ENCODE measurements at regions not wholly inside any gene's neighbourhood (a gene's known extent, or its start where the extent isn't known, plus 50 kb on each side); places are given as distances from the start of the nearest gene placed in this dataset.

GRCh38 chr9:73459817-73460216, 308.2 kb downstream of the ANXA1 start:
- no peaks in the 10 kb centered on the region for H3K4me1 ChIP-seq (ENCODE audit: insufficient read depth, low read length)
- Mint-ChIP-seq H3K4me1 (ENCODE audit: low read depth) (no peaks in the 10 kb centered on the region), H3K36me3 (ENCODE audit: low read depth) (no peaks in the 10 kb centered on the region), H3K9me3 (no peaks in the 10 kb centered on the region), H3K27ac (no peak overlapping the region), H3K4me3 (no peak overlapping the region), H3K27me3 (no peaks in the 10 kb centered on the region)
- H3K4me3 ChIP-seq (ENCODE audit: low read length): no peak overlapping the region
- intact Hi-C loops (cut with DNase I, micrococcal nuclease): loop anchor here in 1 of 2 experiments (10.0 kb wide), 1 partner anchor 1025 kb away; no protein-coding TSS in a partner anchor
- no peaks in the 10 kb centered on the region for H3K27me3 ChIP-seq (ENCODE audit: control insufficient read depth in 1 of 2, insufficient read depth in 2 of 2, low read length in 2 of 2)
- DNase-seq (no peak), ATAC-seq (ENCODE audit: poor library complexity) (no peak)
- TF ChIP-seq, protein P1, sequence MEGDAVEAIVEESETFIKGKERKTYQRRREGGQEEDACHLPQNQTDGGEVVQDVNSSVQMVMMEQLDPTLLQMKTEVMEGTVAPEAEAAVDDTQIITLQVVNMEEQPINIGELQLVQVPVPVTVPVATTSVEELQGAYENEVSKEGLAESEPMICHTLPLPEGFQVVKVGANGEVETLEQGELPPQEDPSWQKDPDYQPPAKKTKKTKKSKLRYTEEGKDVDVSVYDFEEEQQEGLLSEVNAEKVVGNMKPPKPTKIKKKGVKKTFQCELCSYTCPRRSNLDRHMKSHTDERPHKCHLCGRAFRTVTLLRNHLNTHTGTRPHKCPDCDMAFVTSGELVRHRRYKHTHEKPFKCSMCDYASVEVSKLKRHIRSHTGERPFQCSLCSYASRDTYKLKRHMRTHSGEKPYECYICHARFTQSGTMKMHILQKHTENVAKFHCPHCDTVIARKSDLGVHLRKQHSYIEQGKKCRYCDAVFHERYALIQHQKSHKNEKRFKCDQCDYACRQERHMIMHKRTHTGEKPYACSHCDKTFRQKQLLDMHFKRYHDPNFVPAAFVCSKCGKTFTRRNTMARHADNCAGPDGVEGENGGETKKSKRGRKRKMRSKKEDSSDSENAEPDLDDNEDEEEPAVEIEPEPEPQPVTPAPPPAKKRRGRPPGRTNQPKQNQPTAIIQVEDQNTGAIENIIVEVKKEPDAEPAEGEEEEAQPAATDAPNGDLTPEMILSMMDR (IDR thresholded peaks at IDR 0.05): no peak
- H3K36me3 ChIP-seq (ENCODE audit: insufficient read depth, low read length): no peaks in the 10 kb centered on the region
- H3K9me3 ChIP-seq (ENCODE audit: control insufficient read depth in 1 of 2, insufficient read depth in 1 of 2, low read length in 2 of 2): no peaks in the 10 kb centered on the region
- no peak overlapping the region for H3K27ac ChIP-seq (ENCODE audit: low read depth in 1 of 2, low read length in 2 of 2)
- ChIA-PET POLR2A (no interaction called here), CTCF (no interaction called here)

- Mint-ChIP-seq H3K9me3 (no peaks in the 10 kb centered on the region), H3K27me3 (no peaks in the 10 kb centered on the region), H3K4me1 (ENCODE audit: low read depth) (no peaks in the 10 kb centered on the region), H3K36me3 (ENCODE audit: low read depth) (no peaks in the 10 kb centered on the region), H3K27ac (no peak overlapping the region), H3K4me3 (no peak overlapping the region)
- TF ChIP-seq, protein P1 (IDR thresholded peaks at IDR 0.05): no peak
- Histone ChIP-seq H3K27ac (ENCODE audit: low read depth in 1 of 2, low read length in 2 of 2) (no peak overlapping the region), H3K9me3 (ENCODE audit: control insufficient read depth in 1 of 2, insufficient read depth in 1 of 2, low read length in 2 of 2) (no peaks in the 10 kb centered on the region), H3K36me3 (ENCODE audit: insufficient read depth, low read length) (no peaks in the 10 kb centered on the region), H3K4me3 (ENCODE audit: low read length) (no peak overlapping the region), H3K27me3 (ENCODE audit: control insufficient read depth in 1 of 2, insufficient read depth in 2 of 2, low read length in 2 of 2) (no peaks in the 10 kb centered on the region), H3K4me1 (ENCODE audit: insufficient read depth, low read length) (no peaks in the 10 kb centered on the region)
- ChIA-PET POLR2A (no interaction called here), CTCF (no interaction called here)
- intact Hi-C loops (cut with DNase I, micrococcal nuclease): no loop called here
- ATAC-seq (ENCODE audit: poor library complexity) (no peak), DNase-seq (no peak)
Measured at GRCh38 chr9:73468716-73469115, 317.1 kb downstream of the ANXA1 start.

DNA sequence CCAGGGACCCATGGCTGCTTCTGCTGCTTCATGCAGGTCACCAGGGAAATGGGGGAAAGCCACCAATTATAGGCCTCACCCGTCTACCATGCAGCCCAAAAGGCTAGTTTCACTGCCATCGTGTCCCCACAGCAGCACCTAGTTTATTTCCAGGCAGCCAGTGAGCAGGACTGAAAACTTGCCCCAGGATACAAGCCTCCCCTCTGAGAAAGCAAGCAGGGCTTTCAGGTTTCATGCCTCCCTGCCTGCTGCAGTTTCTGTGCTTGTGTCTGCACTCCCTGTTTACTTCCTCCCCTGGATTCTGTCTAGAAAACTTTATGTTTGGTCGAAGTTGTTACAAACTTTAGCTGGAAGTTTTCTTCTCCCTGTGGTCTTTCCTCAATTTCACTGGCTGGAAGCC, 319.1 kb downstream of the ANXA1 start:
- ATAC-seq (ENCODE audit: poor library complexity) (no peak), DNase-seq (no peak)
- Histone ChIP-seq H3K4me3 (ENCODE audit: low read length) (no peak overlapping the region), H3K9me3 (ENCODE audit: control insufficient read depth in 1 of 2, insufficient read depth in 1 of 2, low read length in 2 of 2) (peaks cover 0 to 17% of the 10 kb centered on the region in 2 experiments), H3K27me3 (ENCODE audit: control insufficient read depth in 1 of 2, insufficient read depth in 2 of 2, low read length in 2 of 2) (no peaks in the 10 kb centered on the region), H3K27ac (ENCODE audit: low read depth in 1 of 2, low read length in 2 of 2) (no peak overlapping the region), H3K4me1 (ENCODE audit: insufficient read depth, low read length) (no peaks in the 10 kb centered on the region), H3K36me3 (ENCODE audit: insufficient read depth, low read length) (no peaks in the 10 kb centered on the region)
- Mint-ChIP-seq H3K27ac (no peak overlapping the region), H3K36me3 (ENCODE audit: low read depth) (no peaks in the 10 kb centered on the region), H3K4me1 (ENCODE audit: low read depth) (no peaks in the 10 kb centered on the region), H3K9me3 (no peaks in the 10 kb centered on the region), H3K4me3 (no peak overlapping the region), H3K27me3 (no peaks in the 10 kb centered on the region)
- intact Hi-C loops (cut with DNase I, micrococcal nuclease): no loop called here
- POLR2A ChIA-PET: no interaction called here
- CTCF ChIA-PET: no interaction called here
- TF ChIP-seq, protein P1 (IDR thresholded peaks at IDR 0.05): no peak

All from CD4-positive, alpha-beta T cell (primary cell).